ENCODE measurements at regions not wholly inside any gene's neighbourhood (a gene's known extent, or its start where the extent isn't known, plus 50 kb on each side); places are given as distances from the start of the nearest gene placed in this dataset.

- H3K9me3 ChIP-seq (ENCODE audit: control extremely low read depth in 1 of 5, control insufficient read depth in 4 of 5, insufficient read depth in 2 of 5, low read depth in 1 of 5, low read length in 4 of 5): no peaks in the 10 kb centered on the region
- H3K4me3 ChIP-seq (ENCODE audit: control insufficient read depth in 1 of 7, extremely low read depth in 1 of 7, insufficient read depth in 4 of 7, low read depth in 2 of 7, low read length in 6 of 7): no peak overlapping the region
- H3K27ac ChIP-seq (ENCODE audit: insufficient read depth in 1 of 2, low read depth in 1 of 2, low read length in 2 of 2, poor library complexity in 1 of 2, severe bottlenecking in 2 of 2): no peak overlapping the region
- ChIA-PET POLR2A (no interaction called here), CTCF (no interaction called here)
- peak in 1 of 3 donors; percentile 11 for DNase-seq
- H3K27me3 ChIP-seq (replicated peaks in 2 of 5; ENCODE audit: control insufficient read depth in 4 of 5, insufficient read depth in 5 of 5, low read length in 4 of 5): peaks cover 0 to 1% (median 0%) of the 10 kb centered on the region in 5 experiments
- H3K36me3 ChIP-seq (ENCODE audit: control insufficient read depth in 4 of 4, insufficient read depth in 4 of 4, low read length in 3 of 4): no peaks in the 10 kb centered on the region
- no CpG with 5 or more reads among the region's 1 CpG for WGBS (ENCODE audit: insufficient coverage)
- peaks cover 0 to 5% (median 0%) of the 10 kb centered on the region in 4 experiments for H3K4me1 ChIP-seq (ENCODE audit: control extremely low read depth in 1 of 4, control insufficient read depth in 4 of 4, insufficient read depth in 4 of 4, low read length in 3 of 4)
Measured at GRCh38 chr2:179354739-179355537, 90.3 kb upstream of the SESTD1 start.

- POLR2A ChIA-PET: no interaction called here
- 100% methylated on average over 3 of the region's 4 CpGs for WGBS (ENCODE audit: insufficient coverage)
- no peak overlapping the region for H3K27ac ChIP-seq (ENCODE audit: insufficient read depth in 1 of 2, low read depth in 1 of 2, low read length in 2 of 2, poor library complexity in 1 of 2, severe bottlenecking in 2 of 2)
- H3K27me3 ChIP-seq (replicated peaks in 2 of 5; ENCODE audit: control insufficient read depth in 4 of 5, insufficient read depth in 5 of 5, low read length in 4 of 5): peaks cover 0 to 1% (median 0%) of the 10 kb centered on the region in 5 experiments
- no peaks in the 10 kb centered on the region for H3K36me3 ChIP-seq (ENCODE audit: control insufficient read depth in 4 of 4, insufficient read depth in 4 of 4, low read length in 3 of 4)
- peaks cover 0 to 5% (median under 1%) of the 10 kb centered on the region in 4 experiments for H3K4me1 ChIP-seq (ENCODE audit: control extremely low read depth in 1 of 4, control insufficient read depth in 4 of 4, insufficient read depth in 4 of 4, low read length in 3 of 4)
- no peak overlapping the region for H3K4me3 ChIP-seq (ENCODE audit: control insufficient read depth in 1 of 7, extremely low read depth in 1 of 7, insufficient read depth in 4 of 7, low read depth in 2 of 7, low read length in 6 of 7)
- no peaks in the 10 kb centered on the region for H3K9me3 ChIP-seq (ENCODE audit: control extremely low read depth in 1 of 5, control insufficient read depth in 4 of 5, insufficient read depth in 2 of 5, low read depth in 1 of 5, low read length in 4 of 5)
- DNase-seq: no peak
- CTCF ChIA-PET: interaction anchor here (1.5 kb wide), 1 partner anchor 10 kb away, joined by 4 read pairs; no protein-coding TSS in a partner anchor
Measured at GRCh38 chr2:179354296-179354695, 89.7 kb upstream of the SESTD1 start.

GRCh38 chr2:179352181-179352580, 87.5 kb upstream of the SESTD1 start:
- CTCF ChIA-PET: no interaction called here
- peaks cover 0 to 5% (median 2%) of the 10 kb centered on the region in 4 experiments for H3K4me1 ChIP-seq (ENCODE audit: control extremely low read depth in 1 of 4, control insufficient read depth in 4 of 4, insufficient read depth in 4 of 4, low read length in 3 of 4)

GRCh38 chr2:179351057-179351456, 86.4 kb upstream of the SESTD1 start:
- no peak for DNase-seq
- POLR2A ChIA-PET: no interaction called here
- H3K36me3 ChIP-seq (ENCODE audit: control insufficient read depth in 4 of 4, insufficient read depth in 4 of 4, low read length in 3 of 4): no peaks in the 10 kb centered on the region
- H3K4me3 ChIP-seq (ENCODE audit: control insufficient read depth in 1 of 7, extremely low read depth in 1 of 7, insufficient read depth in 4 of 7, low read depth in 2 of 7, low read length in 6 of 7): no peak overlapping the region
- 100% methylated on average over 1 of the region's 2 CpGs for WGBS (ENCODE audit: insufficient coverage)
- H3K27ac ChIP-seq (ENCODE audit: insufficient read depth in 1 of 2, low read depth in 1 of 2, low read length in 2 of 2, poor library complexity in 1 of 2, severe bottlenecking in 2 of 2): no peak overlapping the region
- peaks cover 0 to 5% (median 2%) of the 10 kb centered on the region in 4 experiments for H3K4me1 ChIP-seq (ENCODE audit: control extremely low read depth in 1 of 4, control insufficient read depth in 4 of 4, insufficient read depth in 4 of 4, low read length in 3 of 4)
- CTCF ChIA-PET: no interaction called here
- peaks cover 0 to 1% (median 0%) of the 10 kb centered on the region in 5 experiments for H3K27me3 ChIP-seq (replicated peaks in 2 of 5; ENCODE audit: control insufficient read depth in 4 of 5, insufficient read depth in 5 of 5, low read length in 4 of 5)
- no peaks in the 10 kb centered on the region for H3K9me3 ChIP-seq (ENCODE audit: control extremely low read depth in 1 of 5, control insufficient read depth in 4 of 5, insufficient read depth in 2 of 5, low read depth in 1 of 5, low read length in 4 of 5)

More at GRCh38 chr2:179352181-179352580, 87.5 kb upstream of the SESTD1 start:
- Histone ChIP-seq H3K36me3 (ENCODE audit: control insufficient read depth in 4 of 4, insufficient read depth in 4 of 4, low read length in 3 of 4) (no peaks in the 10 kb centered on the region), H3K4me3 (ENCODE audit: control insufficient read depth in 1 of 7, extremely low read depth in 1 of 7, insufficient read depth in 4 of 7, low read depth in 2 of 7, low read length in 6 of 7) (no peak overlapping the region), H3K27me3 (replicated peaks in 2 of 5; ENCODE audit: control insufficient read depth in 4 of 5, insufficient read depth in 5 of 5, low read length in 4 of 5) (peaks cover 0 to 1% (median 0%) of the 10 kb centered on the region in 5 experiments), H3K27ac (ENCODE audit: insufficient read depth in 1 of 2, low read depth in 1 of 2, low read length in 2 of 2, poor library complexity in 1 of 2, severe bottlenecking in 2 of 2) (no peak overlapping the region), H3K9me3 (ENCODE audit: control extremely low read depth in 1 of 5, control insufficient read depth in 4 of 5, insufficient read depth in 2 of 5, low read depth in 1 of 5, low read length in 4 of 5) (no peaks in the 10 kb centered on the region)
- WGBS (ENCODE audit: insufficient coverage): no CpG with 5 or more reads among the region's 2 CpGs
- POLR2A ChIA-PET: no interaction called here
- no peak for DNase-seq

GRCh38 chr2:179349670-179350303, 85.2 kb upstream of the SESTD1 start:
- DNase-seq: no peak
- H3K4me1 ChIP-seq (ENCODE audit: control extremely low read depth in 1 of 4, control insufficient read depth in 4 of 4, insufficient read depth in 4 of 4, low read length in 3 of 4): peaks cover 0 to 5% (median 2%) of the 10 kb centered on the region in 4 experiments
- H3K27ac ChIP-seq (ENCODE audit: insufficient read depth in 1 of 2, low read depth in 1 of 2, low read length in 2 of 2, poor library complexity in 1 of 2, severe bottlenecking in 2 of 2): no peak overlapping the region
- no peaks in the 10 kb centered on the region for H3K9me3 ChIP-seq (ENCODE audit: control extremely low read depth in 1 of 5, control insufficient read depth in 4 of 5, insufficient read depth in 2 of 5, low read depth in 1 of 5, low read length in 4 of 5)
- POLR2A ChIA-PET: no interaction called here
- WGBS (ENCODE audit: insufficient coverage): 17% methylated on average over 1 of the region's 1 CpG
- CTCF ChIA-PET: no interaction called here
- no peaks in the 10 kb centered on the region for H3K36me3 ChIP-seq (ENCODE audit: control insufficient read depth in 4 of 4, insufficient read depth in 4 of 4, low read length in 3 of 4)
- H3K27me3 ChIP-seq (replicated peaks in 2 of 5; ENCODE audit: control insufficient read depth in 4 of 5, insufficient read depth in 5 of 5, low read length in 4 of 5): peaks cover 0 to 1% (median 0%) of the 10 kb centered on the region in 5 experiments
- no peak overlapping the region for H3K4me3 ChIP-seq (ENCODE audit: control insufficient read depth in 1 of 7, extremely low read depth in 1 of 7, insufficient read depth in 4 of 7, low read depth in 2 of 7, low read length in 6 of 7)

GRCh38 chr2:179348906-179349305, 84.3 kb upstream of the SESTD1 start:
- Histone ChIP-seq H3K36me3 (ENCODE audit: control insufficient read depth in 4 of 4, insufficient read depth in 4 of 4, low read length in 3 of 4) (no peaks in the 10 kb centered on the region), H3K27ac (ENCODE audit: insufficient read depth in 1 of 2, low read depth in 1 of 2, low read length in 2 of 2, poor library complexity in 1 of 2, severe bottlenecking in 2 of 2) (no peak overlapping the region), H3K27me3 (replicated peaks in 2 of 5; ENCODE audit: control insufficient read depth in 4 of 5, insufficient read depth in 5 of 5, low read length in 4 of 5) (peaks cover 0 to 1% (median 0%) of the 10 kb centered on the region in 5 experiments), H3K9me3 (ENCODE audit: control extremely low read depth in 1 of 5, control insufficient read depth in 4 of 5, insufficient read depth in 2 of 5, low read depth in 1 of 5, low read length in 4 of 5) (no peaks in the 10 kb centered on the region), H3K4me3 (ENCODE audit: control insufficient read depth in 1 of 7, extremely low read depth in 1 of 7, insufficient read depth in 4 of 7, low read depth in 2 of 7, low read length in 6 of 7) (no peak overlapping the region), H3K4me1 (ENCODE audit: control extremely low read depth in 1 of 4, control insufficient read depth in 4 of 4, insufficient read depth in 4 of 4, low read length in 3 of 4) (peaks cover 0 to 5% (median 3%) of the 10 kb centered on the region in 4 experiments)
- no peak for DNase-seq
- POLR2A ChIA-PET: no interaction called here
- CTCF ChIA-PET: no interaction called here
- WGBS (ENCODE audit: insufficient coverage): 95% methylated on average over 3 of the region's 3 CpGs

- ChIA-PET POLR2A (no interaction called here), CTCF (interaction anchor here (1.2 to 1.8 kb wide), 3 partner anchors 9 to 125 kb away, joined by 3 to 4 read pairs (median 4); no protein-coding TSS in a partner anchor)
- Histone ChIP-seq H3K27ac (ENCODE audit: insufficient read depth in 1 of 2, low read depth in 1 of 2, low read length in 2 of 2, poor library complexity in 1 of 2, severe bottlenecking in 2 of 2) (no peak overlapping the region), H3K27me3 (replicated peaks in 2 of 5; ENCODE audit: control insufficient read depth in 4 of 5, insufficient read depth in 5 of 5, low read length in 4 of 5) (no peaks in the 10 kb centered on the region), H3K4me3 (ENCODE audit: control insufficient read depth in 1 of 7, extremely low read depth in 1 of 7, insufficient read depth in 4 of 7, low read depth in 2 of 7, low read length in 6 of 7) (no peak overlapping the region), H3K4me1 (ENCODE audit: control extremely low read depth in 1 of 4, control insufficient read depth in 4 of 4, insufficient read depth in 4 of 4, low read length in 3 of 4) (peaks cover 0 to 4% (median under 1%) of the 10 kb centered on the region in 4 experiments), H3K9me3 (ENCODE audit: control extremely low read depth in 1 of 5, control insufficient read depth in 4 of 5, insufficient read depth in 2 of 5, low read depth in 1 of 5, low read length in 4 of 5) (no peaks in the 10 kb centered on the region), H3K36me3 (ENCODE audit: control insufficient read depth in 4 of 4, insufficient read depth in 4 of 4, low read length in 3 of 4) (no peaks in the 10 kb centered on the region)
- WGBS (ENCODE audit: insufficient coverage): no CpG with 5 or more reads among the region's 1 CpG
- DNase-seq: no peak
Measured at GRCh38 chr2:179344970-179345369, 80.3 kb upstream of the SESTD1 start.
